VCaP (cell line): ENCODE measurements at regions not wholly inside any gene's neighbourhood (a gene's known extent, or its start where the extent isn't known, plus 50 kb on each side); places are given as distances from the start of the nearest gene placed in this dataset.

Source experiments
- H3K27ac ChIP-seq: fragments of 450-650 bp; 2 replicates; pipeline ENCODE4 v1.5.1; 2017
- CTCF ChIP-seq: fragments of 450-650 bp; conservative IDR thresholded peaks from 2 replicates; pipeline ENCODE4 v1.5.1; 2017; ENCODE audit warnings: mild to moderate bottlenecking, moderate library complexity

DNA sequence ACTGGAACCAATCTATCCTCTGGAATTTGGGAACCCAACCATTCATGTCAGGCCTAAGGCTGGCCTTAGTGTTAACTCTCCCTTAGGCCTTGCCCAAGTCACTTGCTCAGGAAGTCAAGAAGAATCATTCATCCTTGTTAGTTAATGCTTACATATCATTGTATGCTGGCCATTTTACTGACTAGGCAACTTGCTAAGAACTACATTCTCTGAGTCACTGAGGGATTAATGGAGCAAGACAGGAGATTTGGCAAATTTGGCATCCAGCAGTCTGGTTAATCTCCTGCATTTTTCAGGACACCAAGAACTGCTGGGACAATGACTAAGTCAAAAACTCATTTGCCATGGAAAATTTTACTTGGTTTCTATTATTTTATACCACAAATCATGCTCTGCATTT, 115.8 kb upstream of the DDIT4L start:
- no peak overlapping the region for H3K27ac ChIP-seq
- TF ChIP-seq CTCF = no peak

GRCh38 chr4:100302061-100303026, 112.1 kb upstream of the DDIT4L start:
- no peak for TF ChIP-seq CTCF
- H3K27ac ChIP-seq = no peak overlapping the region

- no peak overlapping the region for H3K27ac ChIP-seq
- no peak for TF ChIP-seq CTCF
Observed at GRCh38 chr4:100299046-100299840, 109.0 kb upstream of the DDIT4L start.

- no peak overlapping the region for H3K27ac ChIP-seq
- no peak for TF ChIP-seq CTCF
Observed at GRCh38 chr4:100295792-100296191, 105.5 kb upstream of the DDIT4L start.

- H3K27ac ChIP-seq = no peak overlapping the region
Observed at GRCh38 chr4:100294356-100294755, 104.1 kb upstream of the DDIT4L start.

GRCh38 chr4:100290585-100290984, 100.3 kb upstream of the DDIT4L start:
- H3K27ac ChIP-seq = no peak overlapping the region
- no peak for TF ChIP-seq CTCF

More at GRCh38 chr4:100294356-100294755, 104.1 kb upstream of the DDIT4L start:
- no peak for TF ChIP-seq CTCF

DNA sequence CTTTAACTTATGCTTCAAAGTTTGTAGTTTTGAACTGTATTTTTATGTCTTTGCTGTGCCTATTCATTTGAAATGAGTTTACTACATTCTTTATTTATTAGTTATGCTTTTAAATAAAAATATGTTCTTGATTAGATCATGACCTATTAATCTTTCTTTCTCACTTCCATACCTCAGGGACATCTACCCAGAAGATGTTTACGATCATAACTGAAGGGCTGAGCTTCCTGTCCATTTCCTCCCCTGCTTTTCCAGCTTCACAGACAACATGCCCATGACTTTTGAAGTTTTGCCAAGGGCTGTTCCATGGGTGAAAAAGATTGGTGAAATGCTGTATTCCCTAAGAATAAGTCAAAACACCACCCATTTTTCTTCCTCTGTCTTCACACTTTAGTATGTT, 99.7 kb upstream of the DDIT4L start:
- TF ChIP-seq CTCF = no peak
- H3K27ac ChIP-seq = no peak overlapping the region
